Stimulated activated CD8-positive, alpha-beta memory T cell treated with anti-CD3 and anti-CD28 coated beads, Interleukin-4, amount 100 ng/mL, for 48 hours (primary cell): ENCODE measurements at regions not wholly inside any gene's neighbourhood (a gene's known extent, or its start where the extent isn't known, plus 50 kb on each side); places are given as distances from the start of the nearest gene placed in this dataset.

Source experiments
- DNase-seq: peaks from one replicate; pipeline ENCODE4 v3.0.0-alpha.2; 2020

- no peak for DNase-seq
Observed at GRCh38 chr11:28517621-28518020, 409.4 kb downstream of the METTL15 start.

GRCh38 chr11:28514391-28514790 lies 406.2 kb downstream of the METTL15 start:
- no peak for DNase-seq

GRCh38 chr11:28512143-28512756 lies 404.1 kb downstream of the METTL15 start:
- no peak for DNase-seq

GRCh38 chr11:28505232-28505631 lies 397.0 kb downstream of the METTL15 start:
- no peak for DNase-seq

GRCh38 chr11:28504555-28505110 lies 396.4 kb downstream of the METTL15 start:
- DNase-seq = no peak

- DNase-seq = no peak
Observed at GRCh38 chr11:28495333-28495732, 387.1 kb downstream of the METTL15 start.

- no peak for DNase-seq
Observed at GRCh38 chr11:28491431-28491830, 383.2 kb downstream of the METTL15 start.

GRCh38 chr11:28490773-28491382 lies 382.7 kb downstream of the METTL15 start:
- no peak for DNase-seq

- DNase-seq = no peak
Observed at GRCh38 chr11:28488336-28488735, 380.1 kb downstream of the METTL15 start.

- no peak for DNase-seq
Observed at GRCh38 chr11:28483072-28483867, 375.1 kb downstream of the METTL15 start.

GRCh38 chr11:28482666-28483065 lies 374.5 kb downstream of the METTL15 start:
- no peak for DNase-seq

GRCh38 chr11:28481616-28482480 lies 373.7 kb downstream of the METTL15 start:
- no peak for DNase-seq

GRCh38 chr11:28480406-28480805 lies 372.2 kb downstream of the METTL15 start:
- DNase-seq = no peak

- DNase-seq = no peak
Observed at GRCh38 chr11:28476864-28477263, 368.7 kb downstream of the METTL15 start.

- no peak for DNase-seq
Observed at GRCh38 chr11:28476049-28476448, 367.9 kb downstream of the METTL15 start.

- no peak for DNase-seq
Observed at GRCh38 chr11:28472904-28473303, 364.7 kb downstream of the METTL15 start.

GRCh38 chr11:28471537-28471936 lies 363.3 kb downstream of the METTL15 start:
- no peak for DNase-seq

- DNase-seq = no peak
Observed at GRCh38 chr11:28470180-28470579, 362.0 kb downstream of the METTL15 start.

- DNase-seq = no peak
Observed at GRCh38 chr11:28466506-28466905, 358.3 kb downstream of the METTL15 start.

- no peak for DNase-seq
Observed at GRCh38 chr11:28464252-28464867, 356.2 kb downstream of the METTL15 start.

- no peak for DNase-seq
Observed at GRCh38 chr11:28463826-28464225, 355.6 kb downstream of the METTL15 start.

- DNase-seq = no peak
Observed at GRCh38 chr11:28461846-28462245, 353.7 kb downstream of the METTL15 start.
